SK-N-SH (cell line): ENCODE measurements at regions not wholly inside any gene's neighbourhood (a gene's known extent, or its start where the extent isn't known, plus 50 kb on each side); places are given as distances from the start of the nearest gene placed in this dataset.

Experiments
- CTCF ChIA-PET: fragments of 300-600, 350-600 bp; formaldehyde crosslinking; extraction: SDS; loops from one replicate; lab custom pipeline; 2021; lab: Yijun Ruan, JAX
- POLR2A ChIA-PET: fragments of 350-600 bp; sonication (Branson Sonifier 250); formaldehyde crosslinking; extraction: SDS; loops from one replicate; lab custom pipeline; 2020; ENCODE audit warnings: antibody characterized with exemption, inconsistent platforms; lab: Yijun Ruan, JAX
- DNase-seq: peaks from one replicate; pipeline ENCODE4 v3.0.0; 2012
- H2AFZ ChIP-seq: fragments of 200-600 bp; sonication (generic); 2 replicates; pipeline ENCODE4 v1.8.1; 2016; ENCODE audit warnings: antibody characterized with exemption, mild to moderate bottlenecking, low read depth
- H3F3A ChIP-seq: fragments of 200-600 bp; sonication (generic); replicated peaks from 2 replicates; pipeline ENCODE3; 2016; ENCODE audit warnings: antibody characterized with exemption, mild to moderate bottlenecking; ENCODE audit not compliant: insufficient read depth
- H3K27ac ChIP-seq, 2 experiments: fragments of 200-500 bp in 1 of 2; fragments of 200-600 bp in 1 of 2; sonication (Bioruptor generic) in 1 of 2; sonication (generic), shearing (Covaris generic) in 1 of 2; 2 replicates each; pipeline versions ENCODE4 v1.5.1 to v1.6.1; 2014 to 2016; ENCODE audit warnings: low read depth in 2 of 2, inconsistent platforms in 1 of 2, low read length in 1 of 2, mild to moderate bottlenecking in 1 of 2, mixed read lengths in 1 of 2
- H3K27me3 ChIP-seq: fragments of 200-600 bp; sonication (generic), shearing (Covaris generic); 2 replicates; pipeline ENCODE4 v1.6.1; 2016; ENCODE audit warnings: mixed run types; ENCODE audit not compliant: insufficient read depth
- H3K36me3 ChIP-seq, 2 experiments: fragments of 200-500 bp in 1 of 2; fragments of 200-600 bp in 1 of 2; sonication (Bioruptor generic) in 1 of 2; sonication (generic) in 1 of 2; replicated peaks in 1 of 2; 2 replicates each; pipeline versions ENCODE3 to v1.5.1; 2014 to 2016; ENCODE audit warnings: low read length in 1 of 2, mild to moderate bottlenecking in 1 of 2; ENCODE audit not compliant: insufficient read depth in 2 of 2, control insufficient read depth in 1 of 2
- H3K4me1 ChIP-seq, 2 experiments: fragments of 200-500 bp in 1 of 2; fragments of 200-600 bp in 1 of 2; sonication (Bioruptor generic) in 1 of 2; sonication (generic), shearing (Covaris generic) in 1 of 2; 2 replicates each; pipeline versions ENCODE4 v1.5.1 to v1.6.1; 2014 to 2016; ENCODE audit warnings: low read depth in 1 of 2, low read length in 1 of 2, mixed run types in 1 of 2; ENCODE audit not compliant: insufficient read depth in 2 of 2, control insufficient read depth in 1 of 2
- H3K4me2 ChIP-seq: fragments of 200-600 bp; sonication (generic), shearing (Covaris generic); 2 replicates; pipeline ENCODE4 v1.6.1; 2017; ENCODE audit warnings: mixed run types
- H3K4me3 ChIP-seq, 2 experiments: fragments of 200-500 bp in 1 of 2; fragments of 200-600 bp in 1 of 2; sonication (Bioruptor generic) in 1 of 2; sonication (generic), shearing (Covaris generic) in 1 of 2; 2 replicates each; pipeline versions ENCODE4 v1.5.1 to v1.8.1; 2014 to 2016; ENCODE audit warnings: low read depth in 2 of 2, inconsistent platforms in 1 of 2, low read length in 1 of 2, mild to moderate bottlenecking in 1 of 2, mixed read lengths in 1 of 2, moderate library complexity in 1 of 2
- H3K79me2 ChIP-seq: fragments of 200-600 bp; sonication (generic); 2 replicates; pipeline ENCODE4 v1.8.1; 2017; ENCODE audit warnings: mild to moderate bottlenecking; ENCODE audit not compliant: insufficient read depth
- H3K9ac ChIP-seq: fragments of 200-600 bp; sonication (generic); 2 replicates; pipeline ENCODE4 v1.6.1; 2017; ENCODE audit warnings: mixed run types
- H3K9me2 ChIP-seq: fragments of 200-600 bp; sonication (generic); 2 replicates; pipeline ENCODE4 v1.6.1; 2017; ENCODE audit warnings: mixed run types
- H3K9me3 ChIP-seq: fragments of 200-600 bp; sonication (generic); 2 replicates; pipeline ENCODE4 v1.6.1; 2017; ENCODE audit warnings: mixed run types, mild to moderate bottlenecking, moderate library complexity
- H4K20me1 ChIP-seq: fragments of 200-600 bp; sonication (generic); 2 replicates; pipeline ENCODE4 v1.6.1; 2017; ENCODE audit warnings: mild to moderate bottlenecking, mixed run types; ENCODE audit not compliant: insufficient read depth
- CHD2 ChIP-seq: fragments of 150-350 bp; IDR thresholded peaks from 2 replicates; pipeline ENCODE4 v1.6.1; 2018; ENCODE audit warnings: low read length; ENCODE audit not compliant: partially characterized antibody
- EP300 ChIP-seq, 2 experiments: IDR thresholded peaks; 2 replicates each; pipeline versions ENCODE4 v1.4.0 to v1.6.1; 2012; ENCODE audit warnings: borderline replicate concordance in 1 of 2, low read depth in 1 of 2, low read length in 1 of 2
- EZH2phosphoT487 ChIP-seq: fragments of 200-600 bp; sonication (generic); IDR thresholded peaks from 2 replicates; pipeline ENCODE4 v1.6.1; 2017; ENCODE audit warnings: low read depth, mixed run types, mild to moderate bottlenecking, antibody characterized with exemption, moderate library complexity, borderline replicate concordance
- FOSL2 ChIP-seq: IDR thresholded peaks from 2 replicates; pipeline ENCODE4 v1.4.0; 2012; ENCODE audit warnings: low read depth, mild to moderate bottlenecking, moderate library complexity, borderline replicate concordance
- FOXJ3 ChIP-seq: sonication (generic); formaldehyde crosslinking; IDR thresholded peaks from 2 replicates; pipeline ENCODE4 v1.5.1; 2020; ENCODE audit warnings: mild to moderate bottlenecking, missing genetic modification reagents
- GABPA ChIP-seq: IDR thresholded peaks from 2 replicates; pipeline ENCODE4 v1.4.0; 2012; ENCODE audit warnings: low read depth, mild to moderate bottlenecking
- GATA2 ChIP-seq: sonication (generic); formaldehyde crosslinking; IDR thresholded peaks from 2 replicates; pipeline ENCODE4 v1.5.0; 2020; ENCODE audit warnings: mild to moderate bottlenecking, missing genetic modification reagents
- JUND ChIP-seq: IDR thresholded peaks from 2 replicates; pipeline ENCODE4 v1.4.0; 2012
- MEF2A ChIP-seq: IDR thresholded peaks from 2 replicates; pipeline ENCODE4 v1.4.0; 2012; ENCODE audit warnings: low read depth, borderline replicate concordance
- MXI1 ChIP-seq: IDR thresholded peaks from 2 replicates; pipeline ENCODE4 v1.6.1; 2012; ENCODE audit warnings: mild to moderate bottlenecking, low read depth, low read length, improper control_type of control experiment
- NFIC ChIP-seq: IDR thresholded peaks from 2 replicates; pipeline ENCODE4 v1.4.0; 2012; ENCODE audit warnings: borderline replicate concordance
- NRF1 ChIP-seq: IDR thresholded peaks from 2 replicates; pipeline ENCODE4 v1.6.1; 2012; ENCODE audit warnings: low read depth, mild to moderate bottlenecking, low read length
- PBX3 ChIP-seq: IDR thresholded peaks from 2 replicates; pipeline ENCODE4; 2012
- RAD21 ChIP-seq: IDR thresholded peaks from 2 replicates; pipeline ENCODE4 v1.6.1; 2012; ENCODE audit warnings: mild to moderate bottlenecking, low read length
- RCOR1 ChIP-seq: fragments of 150-350 bp; IDR thresholded peaks from 2 replicates; pipeline ENCODE4 v1.6.1; 2017; ENCODE audit warnings: antibody characterized with exemption, low read length
- TAF1 ChIP-seq: IDR thresholded peaks from 2 replicates; pipeline ENCODE4 v1.6.1; 2012; ENCODE audit warnings: low read depth, mild to moderate bottlenecking, low read length, moderate library complexity, borderline replicate concordance
- ZBTB33 ChIP-seq: IDR thresholded peaks from 2 replicates; pipeline ENCODE4 v1.4.0; 2012; ENCODE audit warnings: low read depth, borderline replicate concordance
- WGBS: methylation state at CpG from one replicate; pipeline ENCODE4 v1.1.6; 2017; ENCODE audit warnings: low lambda C conversion rate; 5-methylcytosine and 5-hydroxymethylcytosine counted together
- TF ChIP-seq, protein P1 (sequence below): fragments of 150-350 bp; IDR thresholded peaks from 2 replicates; pipeline ENCODE4 v1.6.1; 2017; ENCODE audit warnings: antibody characterized with exemption, low read length, low read depth, borderline replicate concordance

DNA sequence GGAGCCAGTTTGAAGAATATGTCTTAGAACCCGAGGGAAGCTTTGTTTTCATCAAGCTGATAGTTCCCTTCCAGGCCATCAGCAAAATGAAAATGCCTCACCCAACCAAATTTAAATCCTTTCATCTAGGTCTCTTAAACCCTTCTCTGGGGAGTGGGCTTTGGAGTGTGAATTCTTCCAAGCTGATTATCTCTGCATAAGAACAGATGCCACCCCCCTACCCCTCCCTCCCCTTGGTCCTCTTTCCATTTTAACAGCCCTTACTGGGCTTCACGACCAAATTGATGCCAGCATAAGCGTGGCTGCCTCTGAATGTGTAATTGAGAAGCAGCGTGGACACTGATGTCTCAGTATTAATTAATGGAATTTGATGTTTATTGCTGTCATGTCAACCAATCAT is 509.7 kb upstream of the CLINT1 start:
- no peak for DNase-seq
- H3K9me2 ChIP-seq: no peaks in the 10 kb centered on the region
- H3K9me3 ChIP-seq: no peaks in the 10 kb centered on the region
- no peaks in the 10 kb centered on the region; the same call in 1 of the 2 replicates for H3K27me3 ChIP-seq
- H2AFZ ChIP-seq: no peak overlapping the region
- no peaks in the 10 kb centered on the region for H3K79me2 ChIP-seq
- no peaks in the 10 kb centered on the region for H3F3A ChIP-seq
- WGBS: 48% methylated on average over 4 of the region's 4 CpGs
- TF ChIP-seq EP300 (IDR thresholded peaks at IDR 0.05; ENCODE audit: borderline replicate concordance in 1 of 2, low read depth in 1 of 2, low read length in 1 of 2): no peak
- no peak for TF ChIP-seq FOXJ3 (CRISPR knock-in tag)
- TF ChIP-seq ZBTB33: no peak
- no peak for TF ChIP-seq MXI1
- no peak for TF ChIP-seq FOSL2
- CTCF ChIA-PET: no interaction called here
- H3K4me2 ChIP-seq: no peak overlapping the region
- H3K36me3 ChIP-seq: no peaks in the 10 kb centered on the region
- H3K9ac ChIP-seq: no peak overlapping the region
- H3K27ac ChIP-seq: no peak overlapping the region
- no peaks in the 10 kb centered on the region for H4K20me1 ChIP-seq
- H3K4me1 ChIP-seq: no peaks in the 10 kb centered on the region; a peak in 1 of 4 replicates
- POLR2A ChIA-PET: no interaction called here
- no peak overlapping the region for H3K4me3 ChIP-seq

DNA sequence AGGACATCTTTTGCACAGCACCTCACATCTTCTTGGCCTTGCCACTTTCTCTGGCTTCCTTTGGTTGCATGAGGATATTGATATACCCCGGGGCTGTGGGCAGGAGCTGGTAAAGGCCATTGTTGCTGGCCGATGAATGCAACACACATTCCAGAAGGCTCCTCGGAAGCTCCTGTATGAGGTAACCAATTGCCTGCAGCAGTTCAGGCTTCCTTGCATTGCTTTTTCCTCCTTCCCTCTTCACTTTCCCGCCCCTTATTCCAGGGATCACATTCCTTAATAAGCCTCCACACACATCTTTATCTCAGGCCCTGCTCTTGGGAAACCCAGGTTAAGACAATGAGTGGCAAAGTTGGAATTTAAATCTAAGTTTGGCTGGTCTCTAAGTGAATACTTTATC is 505.4 kb upstream of the CLINT1 start:
- Histone ChIP-seq H3K9ac (no peak overlapping the region), H3K27ac (no peak overlapping the region), H3K4me2 (no peak overlapping the region), H3K9me3 (no peaks in the 10 kb centered on the region), H3K9me2 (no peaks in the 10 kb centered on the region), H3K27me3 (no peaks in the 10 kb centered on the region), H3K4me3 (no peak overlapping the region), H3K79me2 (no peaks in the 10 kb centered on the region), H3F3A (no peaks in the 10 kb centered on the region), H2AFZ (no peak overlapping the region), H3K4me1 (no peaks in the 10 kb centered on the region; a peak in 1 of 4 replicates), H3K36me3 (no peaks in the 10 kb centered on the region), H4K20me1 (no peaks in the 10 kb centered on the region)
- TF ChIP-seq NFIC: no peak
- TF ChIP-seq FOSL2: no peak
- no peak for TF ChIP-seq NRF1
- TF ChIP-seq JUND: no peak
- no peak for TF ChIP-seq MEF2A
- no peak for TF ChIP-seq FOXJ3 (CRISPR knock-in tag)
- TF ChIP-seq CHD2: no peak
- CTCF ChIA-PET: no interaction called here
- WGBS: 45% methylated on average over 4 of the region's 4 CpGs
- no peak for DNase-seq
- POLR2A ChIA-PET: no interaction called here

DNA sequence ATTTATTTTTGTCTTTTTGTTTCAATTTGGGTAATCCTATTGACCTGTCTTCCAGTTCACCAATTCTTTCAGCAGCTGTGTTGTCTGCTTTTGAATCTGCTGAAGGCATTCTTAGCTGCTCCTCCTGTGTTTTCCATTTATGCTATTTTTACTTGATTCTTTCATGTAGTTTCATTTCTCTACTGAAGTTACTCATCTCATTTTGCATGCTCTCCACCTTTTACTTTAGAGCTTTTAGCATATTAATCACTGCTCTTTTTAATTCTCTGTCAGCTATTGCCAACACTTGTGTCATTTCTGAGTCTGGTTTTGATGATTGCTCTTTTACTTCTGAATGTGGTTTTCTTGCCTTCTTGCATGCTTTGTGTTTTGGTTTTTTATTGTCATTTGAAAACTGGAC is 496.0 kb upstream of the CLINT1 start:
- no peak overlapping the region for H3K27ac ChIP-seq
- no peaks in the 10 kb centered on the region for H3F3A ChIP-seq
- H3K4me2 ChIP-seq: no peak overlapping the region
- CTCF ChIA-PET: no interaction called here
- H3K9ac ChIP-seq: no peak overlapping the region
- POLR2A ChIA-PET: no interaction called here
- H3K9me2 ChIP-seq: no peaks in the 10 kb centered on the region
- no peaks in the 10 kb centered on the region for H3K9me3 ChIP-seq
- DNase-seq: no peak
- no peaks in the 10 kb centered on the region for H4K20me1 ChIP-seq
- TF ChIP-seq GABPA (no peak), EZH2phosphoT487 (no peak), NRF1 (no peak), GATA2 (no peak), RAD21 (no peak), PBX3 (no peak), TAF1 (no peak), JUND (no peak), RCOR1 (no peak)
- TF ChIP-seq, protein P1, sequence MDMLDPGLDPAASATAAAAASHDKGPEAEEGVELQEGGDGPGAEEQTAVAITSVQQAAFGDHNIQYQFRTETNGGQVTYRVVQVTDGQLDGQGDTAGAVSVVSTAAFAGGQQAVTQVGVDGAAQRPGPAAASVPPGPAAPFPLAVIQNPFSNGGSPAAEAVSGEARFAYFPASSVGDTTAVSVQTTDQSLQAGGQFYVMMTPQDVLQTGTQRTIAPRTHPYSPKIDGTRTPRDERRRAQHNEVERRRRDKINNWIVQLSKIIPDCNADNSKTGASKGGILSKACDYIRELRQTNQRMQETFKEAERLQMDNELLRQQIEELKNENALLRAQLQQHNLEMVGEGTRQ: no peak
- peaks cover 0 to 2% of the 10 kb centered on the region in 2 experiments; a peak in 1 of 4 replicates for H3K4me1 ChIP-seq
- no peaks in the 10 kb centered on the region for H3K36me3 ChIP-seq
- H3K27me3 ChIP-seq: no peaks in the 10 kb centered on the region; the same call in 1 of the 2 replicates
- no peaks in the 10 kb centered on the region for H3K79me2 ChIP-seq
- no peak overlapping the region for H2AFZ ChIP-seq
- no peak overlapping the region for H3K4me3 ChIP-seq
